Omental fat pad (tissue), 3 donors: ENCODE measurements at regions not wholly inside any gene's neighbourhood (a gene's known extent, or its start where the extent isn't known, plus 50 kb on each side); places are given as distances from the start of the nearest gene placed in this dataset.

Source experiments
- ATAC-seq: fragments of 150-250 bp; one replicate; pipeline ENCODE4 v1.9.1; 2016; ENCODE audit warnings: mild to moderate bottlenecking, moderate library complexity; ENCODE audit not compliant: low FRiP score
- DNase-seq: peaks from one replicate; pipeline ENCODE4 v3.0.0-alpha.2; 2019; ENCODE audit warnings: low spot score
- CTCF ChIP-seq, 3 donors: fragments of 450-650 bp; IDR thresholded peaks; one replicate each; pipeline ENCODE4 v1.5.1; 2016 to 2017; ENCODE audit warnings: antibody characterized with exemption in 3 of 3, mild to moderate bottlenecking in 3 of 3, moderate library complexity in 2 of 3

GRCh38 chr9:116059466-116059865 is 94.1 kb upstream of the PAPPA start:
- TF ChIP-seq CTCF (IDR thresholded peaks at IDR 0.05): no peak
- no peak for ATAC-seq

DNA sequence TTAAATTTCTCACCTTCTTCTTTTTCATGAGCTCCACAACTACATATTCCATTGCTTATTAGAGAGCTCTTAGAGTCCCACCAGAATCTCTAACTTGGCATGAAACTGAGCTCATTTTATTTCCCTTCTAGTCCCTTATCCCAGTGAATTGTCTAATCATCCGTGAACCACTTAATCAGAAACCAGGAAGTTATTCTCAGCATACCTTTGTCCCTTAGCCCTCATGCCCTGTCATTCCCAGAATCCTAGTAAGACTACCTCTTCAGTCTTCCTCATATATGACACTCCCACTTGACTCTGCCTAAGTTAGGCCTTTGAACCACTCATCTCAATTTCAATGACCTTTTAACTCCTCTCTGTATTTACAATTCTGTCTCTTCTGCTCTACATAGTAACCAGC is 93.0 kb upstream of the PAPPA start:
- no peak for TF ChIP-seq CTCF (IDR thresholded peaks at IDR 0.05)
- ATAC-seq: no peak
- DNase-seq: no peak

More at GRCh38 chr9:116059466-116059865, 94.1 kb upstream of the PAPPA start:
- DNase-seq: no peak

DNA sequence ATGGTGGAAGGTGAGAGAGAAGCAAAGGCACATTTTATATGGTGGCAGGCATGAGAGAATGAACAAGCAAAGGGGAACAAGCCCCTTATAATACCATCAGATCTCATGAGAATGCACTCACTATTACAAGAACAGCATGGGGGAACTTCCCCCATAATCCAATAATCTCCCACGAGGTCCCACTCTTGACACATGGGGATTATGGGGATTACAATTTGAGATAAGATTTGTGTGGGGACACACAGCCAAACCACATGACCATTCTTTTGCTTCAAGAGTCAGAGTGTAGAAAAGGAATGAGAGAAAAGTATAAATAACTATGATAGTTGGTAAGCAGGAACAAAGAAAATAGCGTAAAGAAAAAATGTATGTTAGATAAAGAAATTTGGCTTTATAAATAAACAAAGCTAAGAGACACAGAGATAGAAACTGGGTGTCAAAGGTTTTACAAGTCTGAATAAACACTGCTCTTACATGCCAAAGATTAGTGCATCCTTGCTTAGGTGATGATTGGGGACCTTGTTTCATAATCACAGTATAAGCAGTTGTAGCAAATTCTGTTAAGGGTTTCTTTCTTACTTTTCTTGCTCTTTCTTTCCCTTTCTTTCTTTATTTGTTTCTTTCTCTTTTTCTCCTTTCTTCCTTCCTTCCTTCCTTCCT is 91.9 kb upstream of the PAPPA start:
- ATAC-seq: no peak
- TF ChIP-seq CTCF (IDR thresholded peaks at IDR 0.05): no peak
- DNase-seq: no peak

DNA sequence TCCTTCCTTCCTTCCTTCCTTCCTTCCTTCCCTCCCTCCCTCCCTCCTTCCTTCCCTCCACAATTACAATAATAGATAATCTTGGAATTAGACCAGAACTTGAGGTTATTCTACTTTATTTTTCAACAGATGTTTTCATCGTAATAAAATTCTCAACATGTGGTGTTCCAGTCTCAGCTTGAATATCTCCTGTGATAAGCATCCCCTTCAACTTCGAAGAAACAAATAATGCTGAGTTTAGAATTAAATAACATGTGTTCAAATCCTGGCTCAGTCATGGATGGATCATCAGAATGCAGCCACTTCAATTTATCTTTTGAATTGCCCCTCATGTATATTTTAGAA is 91.4 kb upstream of the PAPPA start:
- no peak for TF ChIP-seq CTCF (IDR thresholded peaks at IDR 0.05)
- no peak for ATAC-seq
- no peak for DNase-seq

GRCh38 chr9:116064970-116065369 is 88.6 kb upstream of the PAPPA start:
- no peak for ATAC-seq
- TF ChIP-seq CTCF (IDR thresholded peaks at IDR 0.05): no peak
- DNase-seq: no peak

DNA sequence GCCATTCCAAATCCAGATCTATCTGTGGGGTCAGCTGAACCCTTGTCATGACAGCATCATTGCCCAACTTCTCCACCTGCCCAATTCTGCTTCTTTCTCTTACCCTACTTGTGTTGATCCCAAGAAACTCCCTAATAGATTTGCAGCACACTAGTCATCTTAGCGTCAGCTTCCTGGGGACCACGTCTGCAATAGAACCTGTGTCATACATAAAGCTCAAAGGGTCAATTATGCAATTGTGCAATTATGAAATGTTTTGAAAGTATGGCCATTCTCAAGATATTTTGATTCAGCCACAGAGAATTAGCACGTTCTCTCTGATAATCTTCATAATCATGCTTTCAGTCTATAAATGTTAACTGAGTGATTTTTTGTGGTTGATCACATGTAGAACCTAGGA is 87.4 kb upstream of the PAPPA start:
- DNase-seq: no peak
- ATAC-seq: no peak
- TF ChIP-seq CTCF (IDR thresholded peaks at IDR 0.05): no peak

DNA sequence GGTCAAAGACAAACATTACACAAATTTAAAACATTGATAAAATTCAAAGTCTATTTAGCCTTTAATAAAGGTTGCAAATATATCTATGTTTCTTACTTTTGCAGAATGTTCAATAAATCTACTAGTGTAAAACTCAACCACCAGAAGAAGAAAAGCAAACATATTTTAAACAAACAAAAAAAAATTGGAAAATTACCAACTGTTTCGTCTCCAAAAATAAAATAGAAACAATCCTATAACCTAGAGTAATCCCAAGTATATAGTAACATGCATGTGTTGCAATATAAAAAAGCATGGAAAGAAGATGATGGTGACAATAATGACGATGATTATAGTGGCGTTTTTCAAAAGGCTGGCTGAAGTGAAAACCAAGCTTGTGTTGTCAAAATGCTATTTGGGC is 86.0 kb upstream of the PAPPA start:
- DNase-seq: no peak
- TF ChIP-seq CTCF (IDR thresholded peaks at IDR 0.05): no peak
- ATAC-seq: no peak
